Fibroblast of skin of scalp (primary cell): ENCODE measurements at regions not wholly inside any gene's neighbourhood (a gene's known extent, or its start where the extent isn't known, plus 50 kb on each side); places are given as distances from the start of the nearest gene placed in this dataset.

ENCODE experiments used
- DNase-seq: peaks from one replicate; pipeline ENCODE4 v3.0.0-alpha.2; 2013

DNA sequence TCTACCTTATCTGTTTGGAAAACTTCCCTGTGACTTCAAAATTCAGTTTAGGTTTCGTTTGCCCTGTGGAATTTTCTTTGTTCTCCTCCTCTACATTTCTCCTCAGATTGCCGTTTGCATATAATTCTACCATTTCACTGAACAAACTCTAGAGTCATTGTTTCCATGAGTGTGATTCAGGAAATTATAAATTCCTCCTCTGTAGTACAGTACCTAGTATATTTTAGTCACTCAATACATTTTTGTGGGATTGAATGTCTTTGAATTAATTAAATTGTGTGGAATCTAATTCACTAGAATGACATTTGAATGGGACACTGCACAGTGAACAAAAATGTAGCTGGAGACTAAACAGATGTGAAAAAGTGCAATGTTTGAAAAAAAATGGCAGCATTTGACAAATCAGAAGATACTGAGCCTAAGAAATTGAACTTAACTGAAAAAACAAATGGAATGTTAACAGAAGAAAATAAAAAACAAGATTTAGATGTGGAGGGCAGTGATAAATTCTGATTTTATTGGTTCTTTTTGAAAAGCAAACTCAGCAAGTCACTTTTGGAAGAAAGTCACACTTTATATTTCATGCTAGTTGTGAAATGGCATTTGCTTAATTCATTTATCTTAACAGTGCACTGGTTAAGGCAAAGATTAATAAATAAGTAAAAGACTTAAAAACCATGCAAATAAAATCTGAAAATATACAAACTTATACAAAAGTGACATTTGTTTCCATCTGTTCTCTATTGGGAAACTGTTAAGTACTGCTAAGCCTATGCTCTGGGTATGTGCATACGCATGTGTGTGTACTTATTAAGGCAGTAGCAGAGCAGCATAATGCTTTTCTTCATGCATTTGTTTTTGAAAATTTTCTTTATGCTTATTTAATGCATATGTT lies 512.3 kb downstream of the FAT4 start:
- peak; percentile 24 for DNase-seq

DNA sequence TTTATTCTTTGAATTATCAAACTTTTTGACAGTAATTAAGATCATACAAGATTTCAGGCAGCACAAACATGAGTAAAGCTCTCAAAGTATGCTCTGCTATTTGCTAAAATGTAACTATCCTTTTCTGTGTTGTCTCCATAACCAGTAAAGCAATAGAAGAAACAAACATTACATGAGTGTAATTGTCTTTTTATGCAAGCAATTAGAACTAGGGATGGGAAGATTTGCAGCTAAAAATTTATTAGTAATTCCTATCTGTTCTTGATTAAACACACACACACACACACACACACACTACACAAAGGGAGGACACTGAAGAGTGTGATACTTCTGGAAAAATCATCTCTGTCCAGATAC lies 512.9 kb downstream of the FAT4 start:
- DNase-seq = no peak

DNA sequence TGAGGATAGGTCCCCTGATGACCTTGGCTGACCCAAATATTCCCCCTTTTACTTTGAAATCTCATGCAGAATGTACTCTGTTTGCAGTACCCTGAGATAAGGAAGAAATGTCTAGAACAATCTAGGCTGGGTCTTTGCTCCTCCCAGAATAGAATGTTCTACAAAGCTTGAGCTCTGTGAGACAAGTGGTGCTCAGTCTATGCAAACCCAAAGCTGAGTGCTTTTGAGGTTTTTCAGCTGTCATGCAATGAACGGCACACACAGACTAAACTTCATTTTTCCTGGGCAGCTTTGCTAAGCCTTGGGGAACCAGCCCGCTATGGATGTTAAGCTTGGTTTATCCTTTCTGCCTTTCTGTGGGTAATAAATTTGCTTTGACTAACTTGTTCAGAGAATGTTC lies 513.6 kb downstream of the FAT4 start:
- DNase-seq = no peak

DNA sequence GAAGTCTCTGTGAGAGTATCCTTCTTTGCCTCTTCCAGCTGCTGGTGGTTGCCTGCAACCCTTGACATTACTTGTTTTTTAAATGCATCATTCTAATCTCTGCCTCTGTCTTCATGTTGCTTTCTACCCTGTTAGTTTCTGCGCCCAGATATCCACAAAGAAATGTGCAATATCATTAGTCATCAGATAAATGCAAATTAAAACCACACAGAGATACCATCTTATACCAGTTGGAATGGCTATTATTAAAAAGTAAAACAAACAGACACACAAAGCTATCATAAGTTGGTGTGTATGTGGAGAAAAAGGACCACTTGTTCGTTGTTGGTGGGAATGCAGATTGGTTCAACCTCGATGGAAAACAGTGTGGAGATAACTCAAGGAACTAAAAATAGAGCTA lies 517.4 kb downstream of the FAT4 start:
- peak; percentile 4 for DNase-seq

DNA sequence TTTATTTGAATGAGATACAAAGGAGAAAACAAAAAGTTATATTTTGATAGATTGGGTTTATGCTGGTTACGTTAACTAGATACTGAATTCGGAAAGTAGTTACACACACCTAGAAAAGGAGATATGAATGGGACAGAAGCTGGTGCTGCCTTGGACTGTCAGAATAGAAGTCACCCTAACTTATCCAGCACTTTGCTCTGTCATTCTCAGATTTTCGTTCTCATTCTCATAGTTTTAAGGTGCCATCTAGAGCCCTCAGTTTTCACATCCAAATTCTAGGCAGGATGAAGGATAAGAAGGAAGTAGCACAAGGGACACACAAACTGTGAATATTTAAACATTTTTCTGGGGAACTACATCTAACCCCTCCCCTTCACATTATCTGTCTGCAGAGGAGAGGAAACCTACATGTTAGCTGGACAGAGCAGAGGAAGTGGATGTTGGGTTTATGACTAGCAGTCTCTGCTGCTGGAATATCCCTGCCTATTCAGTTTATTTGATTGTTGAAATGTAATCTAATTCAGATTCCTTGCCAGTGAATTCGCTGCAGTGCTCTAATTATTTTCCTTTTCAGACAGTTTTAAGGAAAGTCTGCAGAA lies 521.9 kb downstream of the FAT4 start:
- DNase-seq = no peak

DNA sequence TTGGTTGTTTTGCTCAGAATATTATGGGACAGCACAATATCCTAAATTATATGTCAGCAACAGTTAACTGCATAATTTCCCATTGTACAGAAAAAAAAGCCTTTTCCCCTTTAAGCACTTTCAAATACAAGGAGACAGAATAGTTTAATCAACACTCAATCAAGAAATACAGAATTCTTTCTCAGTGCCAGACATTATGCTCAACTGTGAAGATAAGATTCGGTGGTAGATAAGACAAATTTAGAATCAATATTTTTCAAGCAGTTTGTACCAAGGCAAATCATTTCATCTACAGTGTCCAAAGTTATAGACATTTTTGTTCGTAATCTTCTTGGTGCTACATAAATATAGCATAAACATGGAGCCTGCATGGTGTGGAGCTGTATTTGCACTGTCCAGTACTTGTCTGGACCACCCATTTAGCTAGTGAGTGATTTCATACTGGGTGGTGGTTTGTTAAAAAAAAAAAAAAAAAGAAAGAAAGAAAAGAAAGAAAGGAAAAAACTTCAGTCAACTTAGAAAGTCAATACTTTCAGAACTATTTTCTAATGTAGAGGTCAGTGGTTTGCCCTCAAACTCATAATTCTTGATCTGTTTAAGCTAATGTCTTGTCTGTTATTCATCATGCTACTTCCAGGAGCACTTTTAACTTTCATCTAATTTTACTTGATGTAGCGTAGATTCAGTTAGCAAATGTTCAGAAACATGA lies 522.9 kb downstream of the FAT4 start:
- DNase-seq = no peak

DNA sequence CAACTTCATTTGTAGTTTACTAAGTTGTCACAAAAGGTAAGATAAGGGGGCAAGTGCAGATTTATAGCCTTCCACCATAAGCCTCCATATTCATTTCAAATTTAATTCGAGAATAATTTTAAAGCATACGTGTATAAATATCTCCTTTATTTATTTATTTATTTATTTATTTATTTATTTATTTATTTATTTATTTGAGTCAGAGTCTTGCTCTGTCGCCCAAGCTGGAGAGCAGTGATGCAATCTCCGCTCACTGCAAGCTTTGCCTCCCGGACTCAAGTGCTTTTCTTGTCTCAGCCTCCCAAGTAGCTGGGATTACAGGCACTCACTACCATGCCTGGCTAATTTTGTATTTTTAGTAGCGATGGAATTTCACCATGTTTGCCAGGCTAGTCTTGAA lies 523.4 kb downstream of the FAT4 start:
- no peak for DNase-seq

DNA sequence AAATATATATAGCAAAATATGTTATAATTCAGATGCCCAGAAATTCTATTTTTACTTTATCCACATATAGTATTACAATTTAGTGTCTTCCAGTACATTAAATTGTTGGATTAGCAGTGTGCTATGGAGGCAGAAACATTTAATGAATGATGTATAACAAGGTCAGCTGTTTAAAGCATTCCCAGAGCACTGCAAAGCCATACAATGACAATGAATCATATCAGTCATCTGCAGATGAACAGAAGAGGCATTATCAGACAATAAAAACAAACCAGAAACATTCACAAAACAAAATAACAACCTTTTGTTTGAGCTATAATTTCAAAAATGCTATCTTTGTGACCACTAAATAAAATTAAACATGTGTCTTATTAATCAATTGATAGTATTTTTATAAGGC lies 524.2 kb downstream of the FAT4 start:
- DNase-seq = peak; percentile 8

DNA sequence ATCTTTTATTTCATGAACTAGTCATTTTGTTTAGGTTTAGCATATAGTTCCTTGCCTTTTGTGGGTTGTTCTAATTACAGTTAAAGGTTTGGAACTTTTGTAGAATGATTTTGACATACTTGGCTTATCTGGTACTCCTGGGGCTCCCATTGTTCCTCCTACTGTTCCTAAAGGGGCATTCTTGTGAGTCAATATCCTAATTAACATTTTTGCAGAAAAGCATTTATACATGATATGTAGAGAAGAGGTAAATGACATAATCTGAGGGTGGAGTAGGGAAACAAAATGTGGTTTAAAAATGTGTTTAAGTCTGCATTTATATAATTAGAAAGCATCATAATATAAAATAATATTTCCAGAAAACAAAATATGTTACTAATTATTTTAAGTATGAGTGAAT lies 529.2 kb downstream of the FAT4 start:
- no peak for DNase-seq

DNA sequence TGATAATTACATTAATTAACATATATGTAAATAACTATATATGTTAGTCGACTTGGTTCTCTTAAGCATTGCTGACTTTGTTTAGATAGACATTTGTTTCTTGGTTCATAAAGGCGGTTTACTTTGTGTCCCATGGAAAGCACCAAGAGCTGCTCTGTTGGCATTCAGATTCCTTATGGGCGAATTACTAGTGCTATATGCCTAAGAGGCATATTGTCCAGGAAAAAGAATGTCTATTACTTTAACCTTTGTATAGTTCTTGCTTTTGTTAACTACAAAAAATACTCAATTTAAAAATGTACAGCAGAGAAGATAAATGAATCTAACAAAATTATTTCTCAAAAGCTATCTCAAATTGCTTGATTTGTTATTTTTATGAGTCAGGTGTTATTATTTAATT lies 532.8 kb downstream of the FAT4 start:
- no peak for DNase-seq

DNA sequence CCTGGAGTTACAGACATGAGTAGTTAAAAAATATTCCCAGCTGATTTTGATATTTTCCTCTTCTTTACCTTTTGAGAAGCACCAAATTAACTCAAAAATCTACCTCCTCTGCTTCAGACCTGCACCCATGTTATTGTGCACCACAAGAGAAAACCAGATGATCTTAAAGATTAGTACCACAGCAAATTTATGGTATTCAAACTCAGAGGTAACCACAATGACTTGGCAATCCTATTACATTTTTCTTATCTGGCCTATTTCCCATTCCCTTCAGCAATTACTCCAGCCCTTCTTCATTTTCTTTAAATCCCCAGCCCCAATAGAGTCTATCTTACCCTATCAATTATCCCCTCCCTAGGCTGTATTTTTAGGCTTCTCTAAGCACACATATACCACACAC lies 535.1 kb downstream of the FAT4 start:
- DNase-seq = peak; percentile 78

DNA sequence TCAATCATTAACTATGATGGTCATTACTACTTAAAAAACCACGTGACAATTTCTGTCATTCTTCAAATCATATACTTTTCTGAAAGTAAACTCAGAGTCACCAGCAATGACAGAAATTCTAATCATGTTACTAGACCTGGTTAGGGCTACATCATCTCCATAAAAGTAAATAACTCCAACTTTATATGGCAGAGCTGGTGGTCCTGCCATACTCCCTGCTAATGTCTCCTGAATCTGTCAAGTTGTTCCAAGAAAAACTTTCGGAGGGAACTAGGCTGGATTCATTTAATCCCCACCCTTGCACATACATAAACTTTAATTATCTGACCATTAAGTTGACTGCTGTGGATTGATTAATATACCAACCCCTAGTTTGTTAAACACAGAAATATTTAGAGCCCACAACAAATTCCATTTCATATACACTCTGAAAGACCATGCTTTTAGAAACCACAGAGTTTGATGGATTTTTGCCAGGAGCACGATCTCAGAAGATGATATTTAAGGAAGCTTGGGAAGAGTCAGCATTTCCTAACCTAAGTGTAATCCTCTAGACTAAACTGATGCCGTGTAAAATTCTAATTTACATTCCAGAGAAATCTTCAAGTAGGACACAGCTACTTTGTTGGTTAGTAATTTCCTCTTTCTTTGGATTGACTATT lies 577.0 kb downstream of the FAT4 start:
- peak; percentile 99 for DNase-seq

DNA sequence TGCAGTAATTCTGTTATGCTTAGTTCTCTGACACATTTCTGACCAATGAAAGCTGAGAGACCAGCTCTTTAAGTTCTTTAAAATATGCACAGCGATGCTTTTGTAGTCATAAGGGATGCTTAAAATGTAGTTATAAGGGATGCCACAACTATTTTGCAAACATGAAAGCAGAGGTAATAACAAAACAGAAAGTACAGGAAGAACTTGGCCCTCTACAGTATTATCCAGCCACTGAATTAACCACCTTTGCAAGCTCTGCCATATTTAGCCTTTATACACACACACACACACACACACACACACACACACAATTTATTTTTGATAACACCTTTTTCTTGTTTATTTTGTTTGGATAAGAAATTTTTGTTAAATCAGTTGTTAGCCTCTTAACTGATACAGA lies 590.0 kb downstream of the FAT4 start:
- DNase-seq = no peak

DNA sequence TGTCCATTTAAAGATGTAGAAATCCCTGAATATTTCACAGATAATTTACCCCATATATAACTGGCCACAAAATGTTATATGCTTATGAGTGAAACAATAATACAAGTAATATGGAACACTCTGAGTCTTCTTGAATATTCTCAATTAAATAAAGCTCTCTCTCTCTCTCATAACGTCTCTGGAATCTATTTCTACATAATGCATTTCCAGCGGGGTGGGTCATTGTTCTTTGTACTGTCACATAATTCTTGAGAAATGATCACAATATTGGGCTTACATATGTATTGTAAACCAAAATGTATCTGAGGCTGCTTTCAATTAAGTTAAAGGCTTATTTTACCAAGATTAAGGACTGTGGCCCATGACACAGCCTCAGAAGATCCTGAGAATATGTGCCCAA lies 596.3 kb downstream of the FAT4 start:
- no peak for DNase-seq

DNA sequence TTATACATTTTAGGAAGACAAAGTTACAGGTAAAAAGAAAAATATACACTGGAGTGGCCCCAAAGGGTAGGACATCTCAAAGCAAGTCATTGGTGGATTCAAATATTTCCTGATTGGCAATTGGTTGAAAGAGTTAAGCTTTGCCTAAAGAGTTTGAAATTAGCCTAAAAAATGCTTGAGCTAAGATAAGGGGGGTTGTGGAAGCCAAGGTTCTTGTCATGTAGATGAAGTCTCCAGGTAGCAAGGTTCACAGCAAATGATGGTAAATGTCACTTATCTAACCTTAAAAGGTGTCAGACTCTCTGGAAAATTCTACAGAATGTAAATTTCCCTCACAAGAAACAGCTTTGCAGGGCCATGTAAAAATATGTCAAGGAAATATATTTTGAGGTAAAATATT lies 596.7 kb downstream of the FAT4 start:
- no peak for DNase-seq

DNA sequence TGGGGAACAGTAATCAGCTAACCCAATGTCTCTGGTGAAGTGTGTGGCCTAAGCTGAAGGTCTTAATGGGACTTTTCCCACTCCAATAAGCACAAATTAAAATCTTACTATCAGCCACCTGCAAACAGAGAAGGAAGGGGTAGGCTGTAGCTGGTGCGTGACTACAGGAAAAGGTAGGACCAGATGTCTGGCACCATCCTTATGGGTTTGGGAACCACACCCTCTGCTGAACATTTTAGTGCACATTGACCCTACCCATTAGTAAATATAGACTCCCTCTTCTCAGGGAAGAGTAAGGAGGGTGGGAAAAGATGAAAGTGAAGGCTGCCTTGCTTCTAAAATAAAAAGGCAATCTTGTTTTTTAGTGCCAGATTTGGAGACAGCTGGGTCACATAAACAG lies 602.8 kb downstream of the FAT4 start:
- DNase-seq = no peak

DNA sequence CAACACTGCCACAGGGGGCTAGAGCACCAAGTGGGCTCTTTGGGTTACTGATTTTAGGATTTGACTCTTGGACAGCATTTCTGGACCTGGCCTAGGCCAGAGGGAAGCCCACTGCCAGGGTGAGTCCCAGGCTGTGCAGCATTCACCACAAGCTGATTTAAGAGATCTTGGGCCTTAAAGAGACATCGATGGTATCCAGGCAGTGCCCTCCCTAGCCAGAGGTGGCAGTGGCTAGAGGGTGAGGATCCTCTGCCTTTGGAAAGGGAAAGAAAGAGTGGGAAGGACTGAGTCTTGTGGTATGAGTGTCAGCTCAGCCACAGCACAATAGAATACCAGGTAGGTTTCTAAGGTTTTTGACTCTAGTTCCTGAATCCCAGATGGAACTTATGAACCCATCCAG lies 613.9 kb downstream of the FAT4 start:
- DNase-seq = no peak

DNA sequence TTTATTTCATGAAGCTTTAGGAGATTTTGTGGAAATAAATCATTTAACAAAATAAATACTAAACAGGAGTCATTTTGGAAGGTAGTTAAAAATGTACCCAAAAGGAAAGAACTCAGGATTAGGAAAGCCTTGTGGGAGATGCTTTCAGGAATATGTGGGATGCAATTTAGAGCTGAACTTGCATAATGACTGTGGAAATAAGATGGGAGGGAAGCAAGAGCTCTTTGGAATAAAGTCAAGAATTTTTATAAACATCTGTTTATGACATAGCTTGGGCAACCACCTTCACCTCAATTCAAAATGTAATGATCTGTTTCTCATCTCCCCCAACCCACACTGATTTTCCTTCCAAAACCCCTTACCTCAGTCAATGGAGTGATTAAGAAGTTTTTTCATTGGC lies 623.8 kb downstream of the FAT4 start:
- no peak for DNase-seq

DNA sequence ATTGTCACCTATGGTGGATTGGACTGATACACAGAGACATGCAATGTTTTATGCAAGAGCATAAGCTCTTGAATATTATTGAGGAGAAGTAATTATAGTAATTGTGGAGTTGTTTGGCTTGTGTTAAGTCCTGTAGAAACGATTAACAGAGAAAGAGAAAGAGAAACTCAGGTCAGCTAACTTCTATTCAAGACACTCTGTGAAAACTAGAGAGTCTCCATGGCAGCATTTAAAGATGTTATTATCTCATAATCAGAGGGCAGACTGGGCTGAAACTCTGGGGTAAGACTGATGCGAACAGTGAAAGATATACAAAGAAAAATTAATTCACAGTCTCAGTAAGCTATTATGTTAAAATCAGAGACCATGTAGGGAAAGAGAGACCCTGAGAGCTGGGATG lies 625.7 kb downstream of the FAT4 start:
- no peak for DNase-seq

DNA sequence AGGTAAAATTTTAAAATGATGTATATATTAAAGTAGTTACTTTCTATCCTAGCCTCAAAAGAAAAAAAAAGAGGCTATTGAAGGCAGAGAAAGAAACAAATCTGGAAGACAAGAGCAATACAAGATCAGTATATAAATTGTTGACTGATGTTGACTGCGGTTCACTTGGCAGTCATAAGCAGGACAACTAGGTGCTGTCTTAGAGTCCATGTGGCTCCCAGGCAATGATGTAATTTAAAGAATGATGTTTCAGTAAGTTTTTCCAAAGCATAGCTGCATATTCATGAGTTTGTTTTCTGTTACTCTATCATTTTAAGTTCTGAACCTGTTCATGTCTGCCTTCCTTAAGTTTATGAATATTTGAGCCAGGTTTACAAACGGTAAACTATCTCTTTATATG lies 630.2 kb downstream of the FAT4 start:
- DNase-seq = no peak

DNA sequence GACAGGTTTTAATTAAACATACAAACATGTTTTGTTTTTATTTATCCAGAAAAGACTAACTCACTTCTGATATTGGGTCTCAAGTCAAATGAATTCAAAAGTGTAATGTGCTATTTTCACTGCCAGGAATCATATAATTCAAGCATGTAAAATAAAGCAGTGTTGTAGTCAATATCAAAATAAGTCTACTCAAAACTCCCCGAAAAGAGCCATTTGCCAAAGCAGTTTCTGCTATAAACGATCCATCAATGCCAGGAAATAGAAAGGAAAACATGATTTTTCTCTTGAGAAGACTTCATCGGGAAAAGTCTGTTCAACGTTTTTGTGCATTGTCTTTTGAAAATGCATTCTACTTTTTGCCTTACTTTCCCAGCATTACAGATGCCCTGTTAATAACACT lies 633.3 kb downstream of the FAT4 start:
- DNase-seq = no peak

DNA sequence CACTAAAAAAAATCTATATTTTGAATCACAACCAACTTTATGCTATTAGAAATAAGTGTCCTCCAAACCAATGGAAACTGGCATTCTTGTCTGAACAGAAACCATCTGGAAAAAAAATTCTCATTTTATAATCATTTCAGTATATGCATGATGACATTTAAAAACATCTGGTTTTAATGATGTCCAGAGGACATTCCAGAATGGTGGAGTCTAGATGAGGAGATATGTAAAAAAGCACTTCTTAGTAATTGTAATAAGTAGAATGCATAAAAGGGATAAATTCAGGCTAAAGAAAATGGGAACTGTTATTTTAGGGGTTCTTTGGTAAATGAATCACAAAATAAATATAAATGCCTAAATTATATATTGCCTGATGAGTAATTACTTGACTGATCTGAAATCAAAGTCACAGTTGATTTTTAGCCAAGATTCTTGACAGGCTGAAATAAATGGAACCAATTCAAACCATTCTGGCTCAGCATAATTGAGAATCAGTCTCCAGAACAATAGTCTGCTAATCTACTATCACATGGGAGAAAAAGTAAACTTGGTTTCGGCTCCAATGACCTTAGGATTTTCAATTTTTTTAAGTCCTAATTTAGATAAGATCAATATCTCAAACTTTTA lies 636.6 kb downstream of the FAT4 start:
- DNase-seq = peak; percentile 89

DNA sequence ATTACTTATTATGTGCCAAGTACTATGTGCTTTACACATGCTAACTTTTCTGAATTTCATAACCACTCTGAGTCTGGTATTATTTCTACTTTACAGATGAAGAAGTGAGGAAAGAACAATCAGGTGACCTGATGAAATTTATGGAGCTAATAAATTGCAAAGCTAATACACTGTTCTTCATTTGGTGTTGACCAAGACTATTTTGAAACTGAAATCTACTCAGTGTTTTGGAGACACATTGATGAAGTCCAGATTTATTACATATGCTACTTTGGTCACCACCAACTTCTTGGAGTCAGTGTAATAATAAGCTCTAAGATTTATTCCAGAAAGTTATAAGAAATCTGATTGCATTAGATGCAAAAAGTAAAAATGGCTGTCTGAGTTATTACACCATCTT lies 637.9 kb downstream of the FAT4 start:
- DNase-seq = no peak
